ENCODE measurements at regions not wholly inside any gene's neighbourhood (a gene's known extent, or its start where the extent isn't known, plus 50 kb on each side); places are given as distances from the start of the nearest gene placed in this dataset.
"Not testable (repeated sequence)": the region's sequence is repeated elsewhere in the genome, so short reads cannot be mapped to it uniquely, and the experiment has no call there.

- WGBS, 2 donors (ENCODE audit: low coverage in 1 of 2), result 96% methylated on average over 3 of the region's 3 CpGs; no CpG with 5 or more reads in 1 of the 2 donors
- H3K36me3 ChIP-seq, result no peaks in the 10 kb centered on the region
These were observed 266.8 kb downstream of the INHBA start for GRCh38 chr7:41436139-41436538.

GRCh38 chr7:41435020-41435419 lies 267.9 kb downstream of the INHBA start:
- H3K27me3 ChIP-seq, ATAC-seq, H3K4me1 ChIP-seq, H3K36me3 ChIP-seq, H3K27ac ChIP-seq, H3K4me3 ChIP-seq, H3K9me3 ChIP-seq: not testable (repeated sequence)
- 90 to 92% methylated on average over 4 to 7 of the region's 9 CpGs for WGBS, 2 donors (ENCODE audit: low coverage in 1 of 2)

More at GRCh38 chr7:41436139-41436538, 266.8 kb downstream of the INHBA start:
- no peaks in the 10 kb centered on the region for H3K27me3 ChIP-seq
- no peak overlapping the region for H3K4me3 ChIP-seq
- TF ChIP-seq POLR2A (IDR thresholded peaks at IDR 0.05) (no peak), POLR2AphosphoS5 (IDR thresholded peaks at IDR 0.05) (no peak), EP300 (IDR thresholded peaks at IDR 0.05) (no peak)
- TF ChIP-seq, protein P1, sequence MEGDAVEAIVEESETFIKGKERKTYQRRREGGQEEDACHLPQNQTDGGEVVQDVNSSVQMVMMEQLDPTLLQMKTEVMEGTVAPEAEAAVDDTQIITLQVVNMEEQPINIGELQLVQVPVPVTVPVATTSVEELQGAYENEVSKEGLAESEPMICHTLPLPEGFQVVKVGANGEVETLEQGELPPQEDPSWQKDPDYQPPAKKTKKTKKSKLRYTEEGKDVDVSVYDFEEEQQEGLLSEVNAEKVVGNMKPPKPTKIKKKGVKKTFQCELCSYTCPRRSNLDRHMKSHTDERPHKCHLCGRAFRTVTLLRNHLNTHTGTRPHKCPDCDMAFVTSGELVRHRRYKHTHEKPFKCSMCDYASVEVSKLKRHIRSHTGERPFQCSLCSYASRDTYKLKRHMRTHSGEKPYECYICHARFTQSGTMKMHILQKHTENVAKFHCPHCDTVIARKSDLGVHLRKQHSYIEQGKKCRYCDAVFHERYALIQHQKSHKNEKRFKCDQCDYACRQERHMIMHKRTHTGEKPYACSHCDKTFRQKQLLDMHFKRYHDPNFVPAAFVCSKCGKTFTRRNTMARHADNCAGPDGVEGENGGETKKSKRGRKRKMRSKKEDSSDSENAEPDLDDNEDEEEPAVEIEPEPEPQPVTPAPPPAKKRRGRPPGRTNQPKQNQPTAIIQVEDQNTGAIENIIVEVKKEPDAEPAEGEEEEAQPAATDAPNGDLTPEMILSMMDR (IDR thresholded peaks at IDR 0.05), result no peak
- H3K9me3 ChIP-seq, result no peaks in the 10 kb centered on the region
- H3K27ac ChIP-seq, result no peak overlapping the region
- no peak for ATAC-seq
- H3K4me1 ChIP-seq, result no peaks in the 10 kb centered on the region

GRCh38 chr7:41431671-41432070 lies 271.2 kb downstream of the INHBA start:
- H3K27me3 ChIP-seq, result no peaks in the 10 kb centered on the region
- TF ChIP-seq, protein P1 (IDR thresholded peaks at IDR 0.05), result no peak
- no peak for TF ChIP-seq POLR2AphosphoS5 (IDR thresholded peaks at IDR 0.05)
- no peak for TF ChIP-seq POLR2A (IDR thresholded peaks at IDR 0.05)
- no peak for TF ChIP-seq EP300 (IDR thresholded peaks at IDR 0.05)
- ATAC-seq, result no peak
- no peak overlapping the region for H3K4me3 ChIP-seq
- H3K4me1 ChIP-seq, result peaks cover 0 to 5% (median 0%) of the 10 kb centered on the region in 3 donors
- 86% methylated on average over 3 of the region's 3 CpGs; no CpG with 5 or more reads in 1 of the 2 donors for WGBS, 2 donors (ENCODE audit: low coverage in 1 of 2)
- no peaks in the 10 kb centered on the region for H3K9me3 ChIP-seq
- no peak overlapping the region for H3K27ac ChIP-seq
- no peaks in the 10 kb centered on the region for H3K36me3 ChIP-seq

GRCh38 chr7:41428381-41428780 lies 274.5 kb downstream of the INHBA start:
- no peaks in the 10 kb centered on the region for H3K36me3 ChIP-seq
- peaks cover 0 to 5% (median 0%) of the 10 kb centered on the region in 3 donors for H3K4me1 ChIP-seq
- 0 to 34% methylated on average over 4 of the region's 4 CpGs for WGBS, 2 donors (ENCODE audit: low coverage in 1 of 2)
- ATAC-seq, result peak; percentile 13
- no peaks in the 10 kb centered on the region for H3K27me3 ChIP-seq
- H3K4me3 ChIP-seq, result no peak overlapping the region
- H3K27ac ChIP-seq, result no peak overlapping the region
- TF ChIP-seq POLR2AphosphoS5 (IDR thresholded peaks at IDR 0.05), result no peak
- TF ChIP-seq, protein P1 (IDR thresholded peaks at IDR 0.05), result no peak
- TF ChIP-seq EP300 (IDR thresholded peaks at IDR 0.05), result no peak
- TF ChIP-seq POLR2A (IDR thresholded peaks at IDR 0.05), result no peak
- no peaks in the 10 kb centered on the region for H3K9me3 ChIP-seq

GRCh38 chr7:41425926-41426325 lies 277.0 kb downstream of the INHBA start:
- Histone ChIP-seq H3K27me3 (no peaks in the 10 kb centered on the region), H3K27ac (no peak overlapping the region), H3K9me3 (no peaks in the 10 kb centered on the region), H3K36me3 (no peaks in the 10 kb centered on the region), H3K4me3 (no peak overlapping the region), H3K4me1 (peaks cover 0 to 5% (median 0%) of the 10 kb centered on the region in 3 donors)
- TF ChIP-seq POLR2A (IDR thresholded peaks at IDR 0.05), result no peak
- TF ChIP-seq EP300 (IDR thresholded peaks at IDR 0.05), result no peak
- TF ChIP-seq, protein P1 (IDR thresholded peaks at IDR 0.05), result no peak
- TF ChIP-seq POLR2AphosphoS5 (IDR thresholded peaks at IDR 0.05), result no peak
- ATAC-seq, result no peak
- WGBS, 2 donors (ENCODE audit: low coverage in 1 of 2), result 88 to 96% methylated on average over 3 of the region's 3 CpGs
